Epidermal melanocyte (primary cell): ENCODE measurements at regions not wholly inside any gene's neighbourhood (a gene's known extent, or its start where the extent isn't known, plus 50 kb on each side); places are given as distances from the start of the nearest gene placed in this dataset.
"Not testable (repeated sequence)": the region's sequence is repeated elsewhere in the genome, so short reads cannot be mapped to it uniquely, and the experiment has no call there.

Source experiments
- DNase-seq: peaks from one replicate; pipeline ENCODE4 v3.0.0; 2011; ENCODE audit warnings: low spot score; ENCODE audit not compliant: insufficient read length

DNA sequence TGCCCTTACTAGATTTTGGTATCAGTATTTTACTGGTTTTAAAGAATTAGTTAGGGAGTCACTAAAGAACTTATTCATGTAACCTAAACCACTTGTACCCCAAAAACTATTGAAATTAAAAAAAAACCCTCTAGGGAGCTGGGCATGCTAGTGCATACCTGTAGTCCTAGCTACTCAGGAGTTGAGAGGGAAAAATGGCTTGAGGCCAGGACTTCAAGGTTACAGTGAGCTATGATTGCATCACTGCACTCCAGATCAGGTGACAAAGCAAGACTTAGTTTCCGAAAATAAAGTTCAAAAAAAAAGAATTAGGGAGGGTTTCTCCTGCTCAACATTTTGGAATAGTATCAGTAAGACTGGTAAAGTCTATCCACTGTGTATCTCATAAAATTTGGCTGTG is 364.4 kb upstream of the LUZP2 start:
- no peak for DNase-seq

DNA sequence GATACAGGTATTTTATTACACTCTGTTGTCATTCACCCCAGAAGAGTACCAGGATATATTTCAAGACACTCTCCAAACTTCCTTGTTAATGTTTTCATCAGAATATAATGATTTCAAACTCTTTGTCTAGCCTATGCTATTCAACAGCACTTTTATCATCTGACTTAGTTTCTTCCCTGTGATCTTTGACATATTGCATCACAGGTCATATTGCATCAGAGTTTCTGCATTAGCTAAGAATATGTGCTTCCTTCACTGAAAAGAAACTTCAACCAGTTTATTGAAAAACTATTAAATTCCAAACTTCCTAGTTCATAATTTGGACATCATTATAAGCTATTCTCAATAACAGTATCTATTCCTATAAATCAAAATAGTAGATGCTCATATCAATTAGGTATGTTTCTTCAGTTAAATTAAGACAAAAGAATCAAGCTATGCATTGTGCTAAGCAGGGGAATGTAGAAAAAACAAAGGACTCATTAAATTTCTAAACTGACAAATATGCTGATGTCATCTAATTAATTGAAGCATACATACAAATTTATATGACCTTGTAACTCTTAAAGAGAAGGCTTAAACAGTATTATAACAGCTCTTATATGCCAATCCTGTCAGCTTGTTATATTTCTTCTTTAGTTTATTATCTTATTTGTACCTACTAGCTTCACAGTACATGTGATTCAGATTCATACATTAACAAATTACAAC is 361.8 kb upstream of the LUZP2 start:
- DNase-seq = no peak

DNA sequence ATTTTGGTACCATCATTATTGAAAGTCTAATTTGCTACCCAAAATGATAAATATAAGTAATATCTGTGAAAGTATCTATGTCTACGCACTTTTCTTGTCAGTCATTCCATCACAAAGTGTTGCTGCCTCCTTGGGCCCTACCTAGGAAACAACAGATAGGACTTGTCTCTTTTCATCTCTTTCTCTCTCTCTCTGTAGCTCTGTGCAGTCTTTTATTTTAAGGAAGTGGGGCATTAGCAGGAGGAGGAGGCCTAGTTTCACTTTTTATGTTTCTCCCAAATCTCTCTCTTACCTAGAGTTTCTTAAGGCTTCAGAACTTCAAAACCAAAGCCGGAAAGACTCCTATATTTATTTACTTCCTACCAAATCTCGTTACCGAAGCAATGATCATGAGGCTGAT is 354.8 kb upstream of the LUZP2 start:
- no peak for DNase-seq

DNA sequence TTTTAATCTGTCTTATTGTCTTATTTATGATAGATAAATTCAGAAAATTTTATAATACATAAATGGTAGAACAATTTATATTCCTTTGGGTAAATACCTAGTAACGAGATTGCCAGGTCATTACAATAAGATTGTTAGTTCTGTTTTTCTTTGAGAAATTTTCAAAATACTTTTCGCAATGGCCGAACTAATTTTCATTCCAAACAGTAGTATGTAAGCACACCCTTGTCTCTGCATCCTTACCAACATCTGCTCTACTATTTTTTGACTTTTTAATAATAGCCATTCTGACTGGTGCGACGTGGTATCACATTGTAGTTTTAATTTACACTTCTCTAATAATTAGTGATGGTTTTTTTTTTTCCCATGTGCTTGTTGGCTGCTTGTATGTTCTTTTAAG is 351.4 kb upstream of the LUZP2 start:
- DNase-seq = no peak

DNA sequence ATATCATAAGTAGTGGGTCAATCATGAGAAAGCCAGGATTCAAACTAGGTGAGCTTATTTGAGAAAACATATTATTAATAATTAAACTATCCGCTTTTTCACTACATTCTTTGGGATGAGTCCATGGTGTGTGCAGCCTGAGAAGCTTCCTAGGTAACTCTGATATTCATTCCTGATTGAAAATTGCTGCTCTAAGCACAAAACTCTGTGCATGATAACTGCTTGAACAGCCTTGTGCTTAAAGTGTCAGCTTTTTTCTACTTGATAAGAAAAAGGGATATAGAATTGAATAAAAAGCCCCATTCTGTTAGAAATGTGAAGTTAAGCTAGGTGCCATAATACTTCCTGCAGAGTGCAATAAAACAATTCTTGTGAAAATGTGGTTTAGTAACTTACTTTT is 343.5 kb upstream of the LUZP2 start:
- DNase-seq = no peak

DNA sequence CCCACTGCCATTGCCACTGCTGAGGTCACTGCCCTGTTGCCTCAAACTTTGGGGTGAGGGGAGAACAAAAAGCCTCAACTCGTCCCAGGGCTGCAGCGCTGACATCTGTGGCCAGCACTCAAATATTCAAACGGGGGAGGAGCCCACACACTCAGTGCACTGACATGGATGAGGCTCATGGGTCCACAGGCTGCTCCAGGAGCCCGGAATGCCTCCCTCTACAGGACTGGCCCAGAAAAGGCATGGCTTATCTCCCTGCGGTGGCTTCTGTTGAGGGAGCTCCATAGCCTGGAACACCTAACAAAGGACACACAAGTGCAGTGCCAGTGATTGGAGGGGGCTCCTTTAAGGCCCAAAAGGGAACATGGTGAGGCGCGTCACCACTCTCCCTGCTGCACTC is 341.1 kb upstream of the LUZP2 start:
- DNase-seq = no peak

DNA sequence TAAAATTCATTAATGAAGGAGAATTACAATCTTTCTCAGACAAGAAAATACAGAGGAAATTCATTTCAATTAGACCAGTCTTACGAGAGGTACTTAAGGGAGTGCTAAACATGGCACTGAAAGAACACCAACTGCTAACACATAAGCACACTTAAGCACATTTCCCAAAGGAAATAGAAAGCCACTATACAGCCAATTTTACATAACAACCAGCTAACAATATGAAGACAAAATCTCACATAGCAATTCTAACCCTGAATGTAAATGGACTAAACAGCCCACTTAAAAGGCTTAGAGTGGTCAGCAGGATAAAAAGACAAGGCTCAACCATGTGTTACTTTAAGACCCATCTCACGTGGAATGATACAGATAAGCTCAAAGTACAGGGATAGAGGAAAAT is 339.5 kb upstream of the LUZP2 start:
- no peak for DNase-seq

DNA sequence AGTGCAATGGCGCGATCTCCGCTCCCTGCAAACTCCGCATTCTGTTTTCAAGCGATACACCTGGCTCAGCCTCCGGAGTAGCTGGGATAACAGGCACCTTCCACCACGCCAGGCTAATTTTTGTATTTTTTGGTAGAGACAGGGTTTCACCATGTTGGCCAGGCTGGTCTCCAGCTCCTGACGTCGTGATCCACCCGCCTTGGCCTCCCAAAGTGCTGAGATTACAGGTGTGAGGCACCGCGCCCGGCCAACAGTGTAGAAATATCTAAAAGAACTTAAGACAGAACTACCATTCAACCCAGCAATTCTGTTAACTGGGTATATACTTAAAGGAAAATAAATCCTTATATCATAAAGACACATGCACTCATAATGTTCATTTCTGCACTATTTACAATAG is 335.3 kb upstream of the LUZP2 start:
- DNase-seq = no peak

DNA sequence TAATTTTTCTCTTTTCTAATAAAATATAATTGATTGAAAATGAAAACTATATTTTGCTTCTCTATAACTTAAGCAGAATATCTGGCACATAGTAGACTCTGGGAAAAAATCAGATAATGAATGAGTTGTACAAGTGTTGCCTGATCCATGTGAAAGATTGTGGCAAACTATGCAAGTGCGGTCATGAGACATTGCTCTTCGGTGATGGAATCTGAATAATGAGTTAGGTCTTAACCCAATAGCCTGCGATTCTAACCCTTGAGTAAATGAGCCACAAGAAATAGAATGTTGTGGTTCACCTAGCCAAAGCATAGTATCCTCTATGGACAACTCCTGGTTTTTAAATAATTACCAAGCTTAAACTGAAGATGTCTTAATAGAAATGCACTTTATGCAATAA is 333.7 kb upstream of the LUZP2 start:
- no peak for DNase-seq

DNA sequence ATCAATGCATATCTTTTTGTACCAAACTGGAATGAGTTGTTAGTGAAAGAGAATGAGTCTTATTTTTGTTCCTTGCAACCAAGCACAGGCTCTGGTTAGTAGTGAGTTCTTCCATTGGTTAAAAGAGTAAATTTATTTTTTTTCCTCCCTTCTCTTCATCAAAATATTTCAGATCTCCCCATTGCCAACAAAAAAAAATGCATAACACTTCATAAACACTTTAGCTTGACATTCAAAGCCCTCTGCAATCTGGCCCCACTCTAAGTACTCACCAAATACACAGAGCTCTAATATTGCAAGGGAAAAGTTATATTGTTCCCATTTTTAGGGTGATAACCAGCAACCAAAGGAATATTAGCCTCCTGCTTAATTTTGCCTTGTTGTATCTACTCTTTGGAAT is 333.0 kb upstream of the LUZP2 start:
- no peak for DNase-seq

DNA sequence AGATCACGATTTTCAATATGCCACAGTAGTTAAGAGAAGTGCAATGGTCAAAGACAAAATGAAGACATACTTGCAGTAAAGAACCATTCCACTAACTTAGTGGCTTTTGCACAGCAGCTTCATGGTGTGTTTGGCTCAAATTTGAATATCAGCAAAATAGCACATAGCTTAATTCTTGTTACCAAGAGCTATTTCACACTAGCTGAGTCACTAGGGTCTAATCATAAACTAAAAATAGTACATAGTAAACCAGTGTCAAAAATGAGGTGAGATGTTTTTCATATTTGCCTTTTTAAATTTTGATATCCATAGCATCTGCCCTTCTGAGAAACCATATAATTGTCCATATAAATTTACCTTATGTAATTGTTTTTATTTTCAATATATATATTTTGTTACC is 325.0 kb upstream of the LUZP2 start:
- DNase-seq = no peak

DNA sequence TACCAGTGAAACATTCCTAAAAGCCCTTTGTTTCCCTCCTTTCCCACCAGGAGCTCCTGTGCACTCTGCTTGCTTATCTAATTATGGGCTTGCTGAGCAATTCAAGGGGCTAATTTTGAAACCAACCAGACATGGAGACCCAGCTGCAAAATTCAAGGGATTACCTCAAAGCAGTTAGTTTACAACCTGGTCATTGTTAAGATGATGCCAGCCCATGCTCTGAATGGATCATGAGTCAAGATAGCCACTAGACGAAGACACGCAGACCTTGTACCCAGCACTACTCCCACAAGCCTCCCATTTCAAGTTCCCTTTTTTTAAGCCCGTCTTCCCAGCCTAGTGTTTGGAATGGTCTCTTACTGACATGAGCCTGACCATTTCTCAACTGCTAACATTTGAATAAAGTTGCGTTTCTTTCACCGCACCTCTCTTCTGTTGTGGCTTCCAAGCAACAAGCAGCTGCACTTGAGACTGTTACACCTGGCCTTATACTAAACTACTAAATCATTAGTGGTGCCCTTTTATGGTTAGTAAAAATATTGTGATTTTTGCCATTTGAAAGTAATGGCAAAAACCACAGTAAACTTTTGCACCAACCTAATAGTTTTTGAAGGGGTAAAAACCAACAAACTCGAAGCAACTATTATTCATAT is 315.3 kb upstream of the LUZP2 start:
- DNase-seq = no peak

DNA sequence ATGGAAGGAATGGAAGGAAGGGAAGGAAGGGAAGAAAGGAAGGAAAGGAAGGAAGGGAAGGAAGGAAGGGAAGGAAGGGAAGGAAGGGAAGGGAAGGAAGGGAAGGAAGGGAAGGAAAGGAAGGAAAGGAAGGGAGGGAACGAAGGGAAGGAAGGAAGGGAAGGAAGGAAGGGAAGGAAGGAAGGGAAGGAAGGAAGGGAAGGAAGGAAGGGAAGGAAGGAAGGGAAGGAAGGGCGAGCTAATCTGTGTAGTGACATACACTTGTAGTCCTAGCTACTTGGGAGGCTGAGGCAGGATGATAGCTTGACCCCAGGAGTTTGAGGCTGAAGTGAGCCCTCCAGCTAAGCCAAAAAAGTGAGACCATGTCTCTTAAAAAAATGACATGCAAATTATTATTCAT is 311.3 kb upstream of the LUZP2 start:
- not testable (repeated sequence) for DNase-seq

DNA sequence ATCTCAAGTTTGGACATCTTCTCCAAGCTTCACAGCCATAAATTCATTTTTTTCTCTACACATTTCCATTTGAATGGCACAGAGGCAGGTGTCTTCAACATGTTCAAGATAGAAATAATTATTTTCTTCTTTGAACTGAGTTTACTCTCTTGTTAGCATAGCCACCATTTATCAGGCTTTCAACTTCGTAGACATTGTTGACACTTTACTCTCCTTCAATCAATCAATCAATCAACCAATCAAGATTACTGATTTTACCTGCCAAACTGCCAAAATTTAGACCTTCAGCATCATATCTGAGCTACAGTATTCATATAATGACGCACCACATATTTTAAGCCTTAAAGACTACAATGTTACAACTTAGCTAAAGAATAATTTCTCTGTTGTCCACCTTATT is 300.1 kb upstream of the LUZP2 start:
- no peak for DNase-seq

DNA sequence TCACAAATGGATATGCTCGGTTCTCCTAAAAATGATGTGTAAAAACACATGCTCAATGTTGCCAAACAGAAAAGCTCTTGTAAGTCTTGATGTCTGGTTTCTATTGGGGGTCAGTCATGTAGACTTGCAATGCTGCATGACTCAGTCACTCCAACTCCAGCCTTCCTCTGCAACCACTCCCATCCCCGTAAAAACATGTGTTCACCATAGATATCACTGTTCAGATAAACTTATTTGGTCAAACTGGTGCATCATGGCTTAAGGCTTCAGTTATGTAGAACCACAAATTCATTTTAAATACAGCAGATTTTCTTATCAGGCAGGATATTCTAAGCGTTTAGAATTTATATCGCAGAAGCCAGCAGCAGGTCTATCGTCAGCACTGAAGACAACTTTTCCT is 298.4 kb upstream of the LUZP2 start:
- no peak for DNase-seq

DNA sequence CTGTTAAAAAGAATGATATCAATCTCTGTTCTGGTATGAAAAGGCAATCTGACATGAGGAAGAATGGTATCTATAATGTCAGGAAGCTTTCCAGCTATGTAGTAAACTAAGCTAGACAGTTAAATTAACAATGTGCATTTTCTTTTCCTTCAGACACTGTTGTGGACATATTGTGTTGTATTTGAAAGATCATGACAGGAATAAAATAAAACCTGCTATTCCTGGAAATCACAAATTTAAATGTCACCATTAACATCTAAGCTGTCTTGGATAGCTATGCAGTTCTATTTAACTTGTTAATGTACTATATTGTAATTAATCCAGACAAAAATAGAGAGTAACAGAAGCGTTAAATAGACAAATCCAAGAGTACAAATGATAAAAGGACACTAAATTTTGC is 297.4 kb upstream of the LUZP2 start:
- DNase-seq = no peak

DNA sequence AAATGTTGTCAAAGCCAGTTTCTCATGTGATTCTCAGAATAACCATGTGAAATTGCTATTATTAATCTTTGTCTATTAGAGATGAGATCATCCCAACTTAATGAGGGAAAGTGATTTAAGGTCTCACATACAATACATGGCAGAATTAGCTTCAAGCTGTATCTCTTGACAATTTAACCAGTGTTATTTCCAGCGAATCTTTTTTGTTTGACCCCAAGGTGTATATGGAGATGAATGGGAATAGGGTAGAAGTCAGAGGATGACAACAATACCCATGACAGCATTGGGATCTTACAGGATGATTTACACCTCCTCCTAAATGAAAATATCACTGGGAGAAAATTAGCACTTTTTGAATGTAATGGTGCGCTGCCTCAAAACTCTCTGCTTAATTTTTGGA is 290.8 kb upstream of the LUZP2 start:
- DNase-seq = no peak

DNA sequence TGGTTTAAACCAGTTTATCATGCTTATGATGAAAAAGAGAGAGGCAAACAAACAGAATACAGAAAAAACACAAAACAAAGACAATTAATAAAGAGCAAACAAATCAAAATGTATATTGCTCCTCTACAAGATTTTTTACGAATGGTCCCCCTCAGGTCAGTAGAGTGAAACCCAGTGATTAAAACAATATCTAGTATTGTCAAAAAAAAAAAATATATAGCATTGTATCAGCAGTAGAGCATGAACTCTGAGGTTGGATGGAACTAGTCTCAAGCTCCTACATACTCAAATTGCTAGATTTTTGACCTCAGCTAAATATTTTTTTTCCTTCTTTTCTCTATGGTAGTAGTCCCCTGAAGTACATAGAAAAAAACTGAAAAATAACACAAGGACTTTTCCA is 290.3 kb upstream of the LUZP2 start:
- no peak for DNase-seq

DNA sequence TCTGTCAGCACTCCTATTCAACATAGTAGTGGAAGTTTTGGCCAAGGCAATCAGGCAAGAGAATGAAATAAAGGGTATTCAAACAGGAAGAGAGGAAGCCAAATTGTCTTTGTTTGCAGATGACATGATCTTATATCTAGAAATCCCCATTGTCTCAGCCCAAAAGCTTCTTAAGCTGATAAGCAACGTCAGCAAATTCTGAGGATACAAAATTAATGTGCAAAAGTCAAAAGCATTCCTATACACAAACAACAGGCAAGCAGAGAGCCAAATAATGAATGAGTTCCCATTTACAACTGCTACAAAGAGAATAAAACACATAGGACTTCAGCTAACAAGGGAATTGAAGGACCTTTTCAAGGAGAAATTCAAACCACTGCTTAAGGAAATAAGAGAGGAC is 280.4 kb upstream of the LUZP2 start:
- DNase-seq = no peak

DNA sequence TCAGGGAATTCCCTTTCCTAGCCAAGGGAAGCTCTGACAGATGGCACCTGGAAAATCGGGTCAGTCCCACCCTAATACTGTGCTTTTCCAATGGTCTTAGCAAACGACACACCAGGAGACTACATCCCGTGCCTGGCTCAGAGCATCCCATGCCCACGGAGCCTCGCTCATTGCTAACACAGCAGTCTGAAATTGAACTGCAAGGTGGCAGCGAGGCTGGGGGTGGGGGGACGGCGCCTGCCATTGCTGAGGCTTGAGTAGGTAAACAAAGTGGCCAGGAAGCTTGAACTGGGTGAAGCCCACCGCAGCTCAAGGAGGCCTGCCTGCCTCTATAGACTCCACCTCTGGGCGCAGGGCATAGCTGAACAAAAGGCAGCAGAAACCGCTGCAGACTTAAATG is 279.5 kb upstream of the LUZP2 start:
- DNase-seq = not testable (repeated sequence)

DNA sequence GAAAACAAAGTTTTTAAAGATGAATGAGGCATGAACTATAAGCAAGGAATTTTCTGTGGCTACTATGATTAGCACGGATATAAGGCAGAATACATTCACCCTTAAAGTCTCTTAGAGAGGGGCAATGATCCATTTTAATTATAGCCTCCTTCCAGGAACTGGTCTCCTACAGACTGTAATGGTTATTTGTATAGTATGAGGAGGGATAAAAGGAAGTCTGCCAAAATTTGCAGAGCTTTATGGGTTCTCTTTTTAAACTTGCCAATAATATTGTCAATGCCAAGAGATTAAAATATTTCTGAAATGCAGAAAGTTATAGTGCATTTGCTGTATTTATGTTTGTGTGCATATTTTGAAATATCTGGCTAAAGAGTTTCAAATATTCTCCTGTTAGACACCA is 271.4 kb upstream of the LUZP2 start:
- DNase-seq = no peak

DNA sequence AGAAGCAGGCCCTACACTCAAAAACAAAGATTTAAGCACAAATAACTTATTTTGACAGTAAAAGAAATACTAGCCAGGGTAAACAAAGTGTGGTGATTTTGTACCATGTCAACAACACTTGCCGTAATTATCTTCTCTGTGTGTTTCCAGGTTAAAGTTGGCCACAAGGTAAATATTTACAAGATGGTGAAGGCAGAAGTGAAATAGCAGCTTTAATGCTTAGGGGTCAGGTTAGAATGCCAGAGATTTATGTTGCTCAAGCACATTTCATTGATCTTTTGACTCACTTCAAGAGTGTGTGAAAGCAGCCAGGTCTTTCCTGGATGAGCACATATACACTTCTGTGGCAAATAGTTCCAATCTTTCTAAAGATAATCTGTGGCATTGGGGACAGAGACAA is 270.2 kb upstream of the LUZP2 start:
- DNase-seq = no peak

DNA sequence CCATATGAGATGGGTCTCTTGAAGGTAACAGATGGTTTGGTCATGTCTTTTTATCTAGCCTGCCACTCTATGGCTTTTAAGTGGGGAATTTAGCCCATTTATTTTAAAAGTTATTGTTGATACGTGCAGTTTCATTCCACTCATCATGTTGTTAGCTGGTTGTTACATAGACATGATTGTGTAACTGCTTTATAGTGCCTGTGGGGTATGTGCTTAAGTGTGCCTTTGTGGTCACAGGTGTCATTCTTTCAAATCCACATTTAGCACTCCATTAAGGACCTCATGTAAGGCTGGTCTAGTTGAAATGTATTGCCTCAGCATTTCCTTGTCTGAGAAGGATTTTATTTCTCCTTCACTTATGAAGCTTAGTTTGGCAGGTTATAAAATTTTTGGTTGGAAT is 263.8 kb upstream of the LUZP2 start:
- no peak for DNase-seq
